ENCODE measurements at regions not wholly inside any gene's neighbourhood (a gene's known extent, or its start where the extent isn't known, plus 50 kb on each side); places are given as distances from the start of the nearest gene placed in this dataset.

DNA sequence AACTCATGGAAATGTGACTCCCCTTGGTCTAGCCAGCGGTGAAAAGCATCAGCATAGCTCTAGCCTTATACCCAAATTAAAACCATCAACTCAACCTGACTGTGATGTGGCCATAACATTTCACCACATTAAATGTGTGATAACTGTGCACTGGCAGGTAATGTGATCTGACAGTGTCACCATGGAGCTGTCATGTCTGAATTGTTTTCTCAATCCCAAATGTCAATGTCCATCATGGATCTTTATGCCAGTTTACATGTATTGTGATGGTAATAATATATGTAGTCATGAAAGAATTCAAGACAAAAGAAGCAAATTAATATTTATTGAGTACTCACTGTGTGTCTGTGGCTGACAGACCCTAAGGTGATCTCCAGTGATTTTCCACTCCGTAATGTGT, 213.4 kb upstream of the EOMES start:
- no peak for DNase-seq
- no peaks in the 10 kb centered on the region for H3K36me3 ChIP-seq (replicated peaks in 1 of 2; ENCODE audit: control insufficient read depth in 1 of 2, insufficient read depth in 2 of 2, low read length in 2 of 2)
- no CpG with 5 or more reads among the region's 2 CpGs for WGBS (ENCODE audit: insufficient coverage)
- H3K9ac ChIP-seq (ENCODE audit: insufficient read depth, low read length, poor library complexity, severe bottlenecking): no peak overlapping the region
- Mint-ChIP-seq H3K4me3 (no peak overlapping the region), H3K27ac (no peak overlapping the region), H3K36me3 (no peaks in the 10 kb centered on the region), H3K4me1 (no peaks in the 10 kb centered on the region), H3K27me3 (ENCODE audit: low read depth in 3 of 3) (peaks cover 1 to 2% (median 1%) of the 10 kb centered on the region in 3 donors), H3K9me3 (peaks cover 0 to 1% (median 0%) of the 10 kb centered on the region in 7 donors)
- H3K4me1 ChIP-seq (ENCODE audit: control insufficient read depth in 1 of 2, insufficient read depth in 2 of 2, low read length in 2 of 2): no peaks in the 10 kb centered on the region
- intact Hi-C loops (cut with micrococcal nuclease): no loop called here
- H3K4me3 ChIP-seq (replicated peaks in 1 of 3; ENCODE audit: low read depth in 2 of 3, low read length in 3 of 3): no peak overlapping the region
- no peaks in the 10 kb centered on the region for H3K79me2 ChIP-seq (ENCODE audit: insufficient read depth, low read length)
- H3K4me2 ChIP-seq (replicated peaks; ENCODE audit: extremely low read depth, low read length, poor library complexity, severe bottlenecking): no peak overlapping the region
- no peak overlapping the region for H3K27ac ChIP-seq (ENCODE audit: low read depth in 1 of 2, low read length in 2 of 2)
- H3K27me3 ChIP-seq (ENCODE audit: control insufficient read depth in 2 of 2, insufficient read depth in 2 of 2, low read length in 2 of 2): peaks cover 0 to 2% of the 10 kb centered on the region in 2 donors
- H2AFZ ChIP-seq (ENCODE audit: insufficient read depth, low read depth, low read length, poor library complexity, severe bottlenecking): no peak overlapping the region
- no peaks in the 10 kb centered on the region for H3K9me3 ChIP-seq (replicated peaks in 1 of 2; ENCODE audit: control insufficient read depth in 1 of 2, insufficient read depth in 1 of 2, low read length in 2 of 2)
- H4K20me1 ChIP-seq (ENCODE audit: insufficient read depth, low read length): no peaks in the 10 kb centered on the region
- TF ChIP-seq, protein P1, sequence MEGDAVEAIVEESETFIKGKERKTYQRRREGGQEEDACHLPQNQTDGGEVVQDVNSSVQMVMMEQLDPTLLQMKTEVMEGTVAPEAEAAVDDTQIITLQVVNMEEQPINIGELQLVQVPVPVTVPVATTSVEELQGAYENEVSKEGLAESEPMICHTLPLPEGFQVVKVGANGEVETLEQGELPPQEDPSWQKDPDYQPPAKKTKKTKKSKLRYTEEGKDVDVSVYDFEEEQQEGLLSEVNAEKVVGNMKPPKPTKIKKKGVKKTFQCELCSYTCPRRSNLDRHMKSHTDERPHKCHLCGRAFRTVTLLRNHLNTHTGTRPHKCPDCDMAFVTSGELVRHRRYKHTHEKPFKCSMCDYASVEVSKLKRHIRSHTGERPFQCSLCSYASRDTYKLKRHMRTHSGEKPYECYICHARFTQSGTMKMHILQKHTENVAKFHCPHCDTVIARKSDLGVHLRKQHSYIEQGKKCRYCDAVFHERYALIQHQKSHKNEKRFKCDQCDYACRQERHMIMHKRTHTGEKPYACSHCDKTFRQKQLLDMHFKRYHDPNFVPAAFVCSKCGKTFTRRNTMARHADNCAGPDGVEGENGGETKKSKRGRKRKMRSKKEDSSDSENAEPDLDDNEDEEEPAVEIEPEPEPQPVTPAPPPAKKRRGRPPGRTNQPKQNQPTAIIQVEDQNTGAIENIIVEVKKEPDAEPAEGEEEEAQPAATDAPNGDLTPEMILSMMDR (IDR thresholded peaks at IDR 0.05): no peak

DNA sequence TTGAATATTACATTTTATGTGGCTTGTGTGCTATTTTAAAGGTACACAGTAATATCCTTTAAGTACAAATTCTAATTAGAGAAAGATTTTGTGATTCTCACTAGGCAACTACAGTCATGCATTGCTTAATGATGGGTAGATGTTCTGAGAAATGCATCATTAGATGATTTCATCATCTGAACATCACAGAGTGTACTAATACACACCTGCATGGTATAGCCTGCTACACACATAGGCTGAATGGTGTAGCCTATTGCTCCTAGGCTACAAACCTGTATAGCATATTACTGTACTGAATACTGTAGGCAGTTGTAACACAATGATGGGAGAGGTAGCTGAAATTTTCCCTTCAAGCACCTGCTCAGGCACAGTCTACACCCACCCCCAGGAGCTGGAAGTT, 217.4 kb upstream of the EOMES start:
- H4K20me1 ChIP-seq (ENCODE audit: insufficient read depth, low read length): no peaks in the 10 kb centered on the region
- no peak overlapping the region for H2AFZ ChIP-seq (ENCODE audit: insufficient read depth, low read depth, low read length, poor library complexity, severe bottlenecking)
- no peaks in the 10 kb centered on the region for H3K36me3 ChIP-seq (replicated peaks in 1 of 2; ENCODE audit: control insufficient read depth in 1 of 2, insufficient read depth in 2 of 2, low read length in 2 of 2)
- no peak overlapping the region for H3K9ac ChIP-seq (ENCODE audit: insufficient read depth, low read length, poor library complexity, severe bottlenecking)
- no peaks in the 10 kb centered on the region for H3K9me3 ChIP-seq (replicated peaks in 1 of 2; ENCODE audit: control insufficient read depth in 1 of 2, insufficient read depth in 1 of 2, low read length in 2 of 2)
- TF ChIP-seq, protein P1 (IDR thresholded peaks at IDR 0.05): no peak
- H3K4me2 ChIP-seq (replicated peaks; ENCODE audit: extremely low read depth, low read length, poor library complexity, severe bottlenecking): no peak overlapping the region
- Mint-ChIP-seq H3K27me3 (ENCODE audit: low read depth in 3 of 3) (peaks cover 0 to 1% (median 1%) of the 10 kb centered on the region in 3 donors), H3K27ac (peak overlapping the region in 1 of 7 donors; percentile 13), H3K9me3 (peaks cover 0 to 1% (median 0%) of the 10 kb centered on the region in 7 donors), H3K4me3 (no peak overlapping the region), H3K4me1 (no peaks in the 10 kb centered on the region), H3K36me3 (no peaks in the 10 kb centered on the region)
- no peak overlapping the region for H3K4me3 ChIP-seq (replicated peaks in 1 of 3; ENCODE audit: low read depth in 2 of 3, low read length in 3 of 3)
- intact Hi-C loops (cut with micrococcal nuclease): no loop called here
- no peaks in the 10 kb centered on the region for H3K79me2 ChIP-seq (ENCODE audit: insufficient read depth, low read length)
- DNase-seq: no peak
- H3K27me3 ChIP-seq (ENCODE audit: control insufficient read depth in 2 of 2, insufficient read depth in 2 of 2, low read length in 2 of 2): no peaks in the 10 kb centered on the region
- no peaks in the 10 kb centered on the region for H3K4me1 ChIP-seq (ENCODE audit: control insufficient read depth in 1 of 2, insufficient read depth in 2 of 2, low read length in 2 of 2)
- H3K27ac ChIP-seq (ENCODE audit: low read depth in 1 of 2, low read length in 2 of 2): no peak overlapping the region
